ENCODE measurements at regions not wholly inside any gene's neighbourhood (a gene's known extent, or its start where the extent isn't known, plus 50 kb on each side); places are given as distances from the start of the nearest gene placed in this dataset.

GRCh38 chr2:147464737-147465357, 380.0 kb upstream of the ACVR2A start:
- Histone ChIP-seq H3K27me3 (ENCODE audit: insufficient read depth, low read depth, severe bottlenecking) (no peaks in the 10 kb centered on the region), H3K27ac (no peak overlapping the region), H3K9me3 (ENCODE audit: severe bottlenecking) (no peaks in the 10 kb centered on the region), H3K4me3 (ENCODE audit: low read depth, low read length) (no peak overlapping the region), H3K36me3 (no peaks in the 10 kb centered on the region)
- TF ChIP-seq CTCF (IDR thresholded peaks at IDR 0.05; ENCODE audit: low read depth, low read length) = no peak
- no peak for DNase-seq

GRCh38 chr2:147463881-147464520, 380.8 kb upstream of the ACVR2A start:
- H3K4me3 ChIP-seq (ENCODE audit: low read depth, low read length) = no peak overlapping the region
- H3K9me3 ChIP-seq (ENCODE audit: severe bottlenecking) = no peaks in the 10 kb centered on the region
- no peak overlapping the region for H3K27ac ChIP-seq
- no peaks in the 10 kb centered on the region for H3K27me3 ChIP-seq (ENCODE audit: insufficient read depth, low read depth, severe bottlenecking)
- TF ChIP-seq CTCF (IDR thresholded peaks at IDR 0.05; ENCODE audit: low read depth, low read length) = no peak
- H3K36me3 ChIP-seq = no peaks in the 10 kb centered on the region
- no peak for DNase-seq

- no peak for TF ChIP-seq CTCF (IDR thresholded peaks at IDR 0.05; ENCODE audit: low read depth, low read length)
- no peak for DNase-seq
- no peaks in the 10 kb centered on the region for H3K36me3 ChIP-seq
- H3K27me3 ChIP-seq (ENCODE audit: insufficient read depth, low read depth, severe bottlenecking) = no peaks in the 10 kb centered on the region
- no peak overlapping the region for H3K27ac ChIP-seq
- no peaks in the 10 kb centered on the region for H3K9me3 ChIP-seq (ENCODE audit: severe bottlenecking)
- H3K4me3 ChIP-seq (ENCODE audit: low read depth, low read length) = no peak overlapping the region
Measured at GRCh38 chr2:147460155-147460554, 384.7 kb upstream of the ACVR2A start.

- Histone ChIP-seq H3K9me3 (ENCODE audit: severe bottlenecking) (no peaks in the 10 kb centered on the region), H3K4me3 (ENCODE audit: low read depth, low read length) (no peak overlapping the region), H3K27me3 (ENCODE audit: insufficient read depth, low read depth, severe bottlenecking) (no peaks in the 10 kb centered on the region), H3K36me3 (no peaks in the 10 kb centered on the region), H3K27ac (no peak overlapping the region)
- no peak for TF ChIP-seq CTCF (IDR thresholded peaks at IDR 0.05; ENCODE audit: low read depth, low read length)
- peak; percentile 7 for DNase-seq
Measured at GRCh38 chr2:147456779-147457178, 388.1 kb upstream of the ACVR2A start.

- Histone ChIP-seq H3K4me3 (ENCODE audit: low read depth, low read length) (no peak overlapping the region), H3K36me3 (no peaks in the 10 kb centered on the region), H3K9me3 (ENCODE audit: severe bottlenecking) (no peaks in the 10 kb centered on the region), H3K27me3 (ENCODE audit: insufficient read depth, low read depth, severe bottlenecking) (no peaks in the 10 kb centered on the region), H3K27ac (no peak overlapping the region)
- no peak for DNase-seq
- no peak for TF ChIP-seq CTCF (IDR thresholded peaks at IDR 0.05; ENCODE audit: low read depth, low read length)
Measured at GRCh38 chr2:147451902-147452515, 392.8 kb upstream of the ACVR2A start.

Measured in WERI-Rb-1 (cell line).